RWPE2 (cell line): ENCODE measurements at regions not wholly inside any gene's neighbourhood (a gene's known extent, or its start where the extent isn't known, plus 50 kb on each side); places are given as distances from the start of the nearest gene placed in this dataset.

Source experiments
- ATAC-seq: fragments of 200-7000 bp; cut with Tn5 transposase; 3 replicates; pipeline ENCODE4 v1.9.1; 2021; ENCODE audit warnings: low read depth
- DNase-seq: peaks from one replicate; pipeline ENCODE4 v3.0.0-alpha.2; 2020; ENCODE audit warnings: low spot score
- H3K27ac ChIP-seq: fragments of 450-650 bp; 2 replicates; pipeline ENCODE4 v1.5.1; 2017; ENCODE audit warnings: mild to moderate bottlenecking; ENCODE audit not compliant: poor library complexity, severe bottlenecking
- H3K27me3 ChIP-seq: fragments of 250-450 bp; sonication (Bioruptor Pico); 2 replicates; pipeline ENCODE4 v1.5.1; 2021; ENCODE audit warnings: mild to moderate bottlenecking, moderate library complexity; ENCODE audit not compliant: insufficient read depth, poor library complexity, severe bottlenecking
- H3K36me3 ChIP-seq: fragments of 250-450 bp; sonication (Bioruptor Pico); 2 replicates; pipeline ENCODE4 v1.5.1; 2020; ENCODE audit warnings: low read depth, mild to moderate bottlenecking, moderate library complexity
- H3K4me1 ChIP-seq: fragments of 250-450 bp; sonication (Bioruptor Pico); 2 replicates; pipeline ENCODE4 v1.5.1; 2021; ENCODE audit warnings: mild to moderate bottlenecking, moderate library complexity; ENCODE audit not compliant: insufficient read depth, poor library complexity, severe bottlenecking
- H3K4me3 ChIP-seq: fragments of 250-450 bp; sonication (Bioruptor Pico); 2 replicates; pipeline ENCODE4 v1.5.1; 2021; ENCODE audit warnings: mild to moderate bottlenecking, moderate library complexity; ENCODE audit not compliant: severe bottlenecking
- H3K9me3 ChIP-seq: fragments of 250-450 bp; sonication (Bioruptor Pico); 2 replicates; pipeline ENCODE4 v1.5.1; 2021; ENCODE audit warnings: mild to moderate bottlenecking, moderate library complexity; ENCODE audit not compliant: severe bottlenecking
- CTCF ChIP-seq: fragments of 450-650 bp; IDR thresholded peaks from one replicate; pipeline ENCODE4 v1.5.1; 2017; ENCODE audit warnings: mild to moderate bottlenecking, moderate library complexity; ENCODE audit not compliant: poor library complexity, severe bottlenecking

DNA sequence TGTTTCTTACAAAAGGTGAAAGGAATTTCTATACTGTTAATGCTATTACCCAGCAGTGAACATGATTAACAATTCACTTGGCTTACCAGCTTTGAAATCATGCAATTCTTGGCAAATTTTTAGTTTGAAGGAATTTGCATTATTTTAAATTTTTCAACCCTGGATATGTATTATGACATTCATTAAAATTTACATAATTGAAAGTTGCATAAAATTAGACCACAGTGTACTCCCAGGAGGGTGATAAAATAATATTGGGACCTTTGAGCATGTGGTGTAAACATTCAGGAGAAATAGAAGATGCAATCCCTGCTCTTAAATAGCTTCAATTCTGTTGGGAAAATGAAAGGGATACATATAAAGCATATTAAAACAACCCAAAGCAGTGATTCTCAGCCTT, 412.2 kb upstream of the SGCD start:
- ATAC-seq (no peak), DNase-seq (no peak)
- Histone ChIP-seq H3K4me1 (no peaks in the 10 kb centered on the region), H3K4me3 (no peak overlapping the region), H3K36me3 (no peaks in the 10 kb centered on the region), H3K27me3 (peaks cover 10% of the 10 kb centered on the region), H3K27ac (no peak overlapping the region), H3K9me3 (no peaks in the 10 kb centered on the region)
- no peak for TF ChIP-seq CTCF

DNA sequence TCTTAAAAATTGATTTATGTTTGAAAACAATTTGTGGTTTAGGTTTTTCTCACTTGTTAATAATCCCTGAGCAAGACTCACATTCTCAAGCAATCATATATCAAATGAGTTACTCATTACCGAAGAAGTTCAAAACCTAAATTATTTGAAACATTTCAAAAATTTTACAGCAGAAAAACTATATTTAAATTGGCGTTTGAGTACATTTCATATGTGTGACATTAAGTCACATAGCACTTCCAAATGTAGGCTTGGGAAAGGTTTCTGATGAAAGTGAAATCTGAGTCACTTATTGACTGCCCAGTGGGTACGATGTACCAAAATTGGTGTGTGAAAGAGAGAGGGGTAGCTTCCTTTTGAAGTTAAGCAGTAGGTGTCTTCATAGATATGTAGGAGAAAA, 411.4 kb upstream of the SGCD start:
- H3K27ac ChIP-seq: no peak overlapping the region
- H3K9me3 ChIP-seq: no peaks in the 10 kb centered on the region
- ATAC-seq (no peak), DNase-seq (no peak)
- no peak for TF ChIP-seq CTCF
- no peak overlapping the region for H3K4me3 ChIP-seq
- H3K27me3 ChIP-seq: peaks cover 10% of the 10 kb centered on the region
- no peaks in the 10 kb centered on the region for H3K36me3 ChIP-seq
- H3K4me1 ChIP-seq: no peaks in the 10 kb centered on the region

DNA sequence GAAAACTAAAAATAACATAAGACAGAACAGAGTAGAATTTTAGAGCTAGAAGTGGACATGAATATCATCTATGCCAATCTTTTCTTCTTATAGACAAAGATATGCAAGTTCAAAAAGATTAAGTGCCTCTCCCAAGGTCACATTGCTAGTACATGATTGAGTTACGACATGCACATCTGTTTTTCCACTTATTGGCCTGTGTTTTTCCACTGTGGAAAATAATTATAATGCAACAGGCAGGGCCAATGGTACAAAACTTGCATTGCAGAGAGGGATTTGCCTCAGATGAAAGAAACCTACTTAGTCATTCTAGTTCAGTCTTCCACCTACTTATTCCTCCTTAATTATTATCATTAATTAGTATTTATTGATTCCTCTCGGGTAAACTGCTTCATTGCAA, 407.8 kb upstream of the SGCD start:
- no peak overlapping the region for H3K4me3 ChIP-seq
- no peak for TF ChIP-seq CTCF
- ATAC-seq: no peak
- H3K9me3 ChIP-seq: no peaks in the 10 kb centered on the region
- DNase-seq: no peak
- no peaks in the 10 kb centered on the region for H3K27me3 ChIP-seq
- H3K36me3 ChIP-seq: no peaks in the 10 kb centered on the region
- no peaks in the 10 kb centered on the region for H3K4me1 ChIP-seq
- no peak overlapping the region for H3K27ac ChIP-seq

DNA sequence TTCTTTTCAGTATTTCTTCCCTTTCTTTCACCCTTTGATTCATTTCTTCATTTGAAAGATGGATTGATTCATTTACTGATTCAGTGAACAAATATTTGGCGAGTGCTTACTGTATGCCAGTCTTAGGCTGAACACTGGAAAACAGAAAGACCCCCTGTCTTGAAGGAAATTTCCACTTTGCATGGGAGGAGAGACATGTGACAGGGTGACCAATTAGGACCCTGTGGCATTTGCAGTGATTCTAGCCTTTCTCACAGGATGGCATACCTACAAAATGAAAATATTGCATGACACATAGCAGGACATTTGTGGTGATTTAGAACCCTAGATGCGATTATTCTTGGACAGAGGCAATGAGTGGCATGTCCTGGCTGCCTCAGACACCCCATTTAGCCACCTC, 407.2 kb upstream of the SGCD start:
- Histone ChIP-seq H3K27ac (no peak overlapping the region), H3K4me1 (no peaks in the 10 kb centered on the region), H3K9me3 (no peaks in the 10 kb centered on the region), H3K36me3 (no peaks in the 10 kb centered on the region), H3K4me3 (no peak overlapping the region), H3K27me3 (no peaks in the 10 kb centered on the region)
- DNase-seq (no peak), ATAC-seq (no peak)
- TF ChIP-seq CTCF: no peak

- Histone ChIP-seq H3K27me3 (no peaks in the 10 kb centered on the region), H3K4me3 (no peak overlapping the region), H3K9me3 (no peaks in the 10 kb centered on the region), H3K36me3 (no peaks in the 10 kb centered on the region), H3K27ac (no peak overlapping the region), H3K4me1 (no peaks in the 10 kb centered on the region)
- no peak for ATAC-seq
- DNase-seq: no peak
- TF ChIP-seq CTCF: no peak
Observed at GRCh38 chr5:155921621-155922020, 405.3 kb upstream of the SGCD start.
